ENCODE measurements at regions not wholly inside any gene's neighbourhood (a gene's known extent, or its start where the extent isn't known, plus 50 kb on each side); places are given as distances from the start of the nearest gene placed in this dataset.

GRCh38 chr6:27016689-27017088, 230.8 kb upstream of the PRSS16 start:
- no peak for TF ChIP-seq CTCF (IDR thresholded peaks at IDR 0.05; ENCODE audit: insufficient read depth, low read length)
- no peak for TF ChIP-seq POLR2AphosphoS5 (IDR thresholded peaks at IDR 0.05; ENCODE audit: low read depth)

All from HL-60 (cell line).